ENCODE measurements at regions not wholly inside any gene's neighbourhood (a gene's known extent, or its start where the extent isn't known, plus 50 kb on each side); places are given as distances from the start of the nearest gene placed in this dataset.
"Not testable (repeated sequence)": the region's sequence is repeated elsewhere in the genome, so short reads cannot be mapped to it uniquely, and the experiment has no call there.

- not testable (repeated sequence) for H3K4me3 ChIP-seq (ENCODE audit: low read depth, low read length); DNase-seq; ATAC-seq (ENCODE audit: low read depth in 2 of 2); H3K4me1 Mint-ChIP-seq; H3K27ac ChIP-seq (ENCODE audit: insufficient read depth, low read length, poor library complexity, severe bottlenecking); H3K27me3 ChIP-seq (ENCODE audit: control insufficient read depth, insufficient read depth, low read length); H3K27me3 Mint-ChIP-seq; H3K27ac Mint-ChIP-seq; H3K36me3 ChIP-seq (ENCODE audit: control insufficient read depth, insufficient read depth, low read length); H3K4me1 ChIP-seq (ENCODE audit: control insufficient read depth, insufficient read depth, low read length, poor library complexity, severe bottlenecking); H3K4me3 Mint-ChIP-seq; H3K36me3 Mint-ChIP-seq; H3K9me3 Mint-ChIP-seq; H3K9me3 ChIP-seq (ENCODE audit: control insufficient read depth in 2 of 2, low read length in 2 of 2)
Observed at GRCh38 chr20:6270404-6270803, 147.6 kb upstream of the FERMT1 start.

- Histone ChIP-seq H3K27me3 (ENCODE audit: control insufficient read depth, insufficient read depth, low read length) (no peaks in the 10 kb centered on the region), H3K4me1 (ENCODE audit: control insufficient read depth, insufficient read depth, low read length, poor library complexity, severe bottlenecking) (no peaks in the 10 kb centered on the region), H3K27ac (ENCODE audit: insufficient read depth, low read length, poor library complexity, severe bottlenecking) (no peak overlapping the region), H3K9me3 (ENCODE audit: control insufficient read depth in 2 of 2, low read length in 2 of 2) (no peaks in the 10 kb centered on the region), H3K36me3 (ENCODE audit: control insufficient read depth, insufficient read depth, low read length) (no peaks in the 10 kb centered on the region), H3K4me3 (ENCODE audit: low read depth, low read length) (no peak overlapping the region)
- DNase-seq (no peak), ATAC-seq (ENCODE audit: low read depth in 2 of 2) (no peak)
- Mint-ChIP-seq H3K4me3 (no peak overlapping the region), H3K4me1 (no peaks in the 10 kb centered on the region), H3K36me3 (no peaks in the 10 kb centered on the region), H3K27ac (no peak overlapping the region), H3K27me3 (peaks cover 5% of the 10 kb centered on the region), H3K9me3 (peaks cover 0 to 1% (median 0%) of the 10 kb centered on the region in 7 donors)
Observed at GRCh38 chr20:6269168-6269873, 146.5 kb upstream of the FERMT1 start.

- no peak for ATAC-seq (ENCODE audit: low read depth in 2 of 2)
- Mint-ChIP-seq H3K4me3 (no peak overlapping the region), H3K9me3 (peaks cover 0 to 4% (median 0%) of the 10 kb centered on the region in 7 donors), H3K27me3 (no peaks in the 10 kb centered on the region), H3K36me3 (no peaks in the 10 kb centered on the region), H3K4me1 (no peaks in the 10 kb centered on the region), H3K27ac (no peak overlapping the region)
- H3K36me3 ChIP-seq (ENCODE audit: control insufficient read depth, insufficient read depth, low read length): no peaks in the 10 kb centered on the region
- H3K4me3 ChIP-seq (ENCODE audit: low read depth, low read length): no peak overlapping the region
- H3K4me1 ChIP-seq (ENCODE audit: control insufficient read depth, insufficient read depth, low read length, poor library complexity, severe bottlenecking): no peaks in the 10 kb centered on the region
- no peak for DNase-seq
- no peaks in the 10 kb centered on the region for H3K27me3 ChIP-seq (ENCODE audit: control insufficient read depth, insufficient read depth, low read length)
- H3K9me3 ChIP-seq (ENCODE audit: control insufficient read depth in 2 of 2, low read length in 2 of 2): no peaks in the 10 kb centered on the region
- H3K27ac ChIP-seq (ENCODE audit: insufficient read depth, low read length, poor library complexity, severe bottlenecking): no peak overlapping the region
Observed at GRCh38 chr20:6265204-6265904, 142.5 kb upstream of the FERMT1 start.

- H3K36me3 Mint-ChIP-seq: no peaks in the 10 kb centered on the region
- H3K4me1 ChIP-seq (ENCODE audit: control insufficient read depth, insufficient read depth, low read length, poor library complexity, severe bottlenecking): no peaks in the 10 kb centered on the region
- no peak overlapping the region for H3K27ac ChIP-seq (ENCODE audit: insufficient read depth, low read length, poor library complexity, severe bottlenecking)
- peaks cover 0 to 5% (median 0%) of the 10 kb centered on the region in 7 donors for H3K9me3 Mint-ChIP-seq
- H3K27me3 ChIP-seq (ENCODE audit: control insufficient read depth, insufficient read depth, low read length): no peaks in the 10 kb centered on the region
- no peak overlapping the region for H3K27ac Mint-ChIP-seq
- no peaks in the 10 kb centered on the region for H3K9me3 ChIP-seq (ENCODE audit: control insufficient read depth in 2 of 2, low read length in 2 of 2)
- no peak overlapping the region for H3K4me3 Mint-ChIP-seq
- H3K4me1 Mint-ChIP-seq: no peaks in the 10 kb centered on the region
- DNase-seq: no peak
- no peaks in the 10 kb centered on the region for H3K27me3 Mint-ChIP-seq
- H3K36me3 ChIP-seq (ENCODE audit: control insufficient read depth, insufficient read depth, low read length): no peaks in the 10 kb centered on the region
- no peak for ATAC-seq (ENCODE audit: low read depth in 2 of 2)
- no peak overlapping the region for H3K4me3 ChIP-seq (ENCODE audit: low read depth, low read length)
Observed at GRCh38 chr20:6253396-6253795, 130.6 kb upstream of the FERMT1 start.

DNA sequence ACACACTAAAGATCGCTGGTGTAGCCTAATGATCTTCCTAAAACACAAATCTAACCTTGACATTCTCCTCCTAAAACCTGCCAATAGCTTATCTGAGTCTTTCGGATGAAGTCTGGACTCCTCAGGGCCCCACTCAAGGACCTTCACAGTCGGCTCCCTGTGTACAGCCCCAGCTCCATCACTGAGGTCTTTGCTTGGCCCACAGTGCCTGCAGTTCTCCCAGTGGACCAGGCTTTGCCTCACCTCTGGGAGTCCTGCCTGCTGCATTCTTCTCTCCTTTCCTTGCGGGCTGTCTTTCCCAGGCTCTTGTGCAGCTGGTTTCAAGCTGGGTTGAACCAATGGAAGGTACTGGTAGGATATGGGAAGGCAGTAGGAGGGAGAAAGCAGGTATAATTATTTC, 122.6 kb upstream of the FERMT1 start:
- no peaks in the 10 kb centered on the region for H3K4me1 Mint-ChIP-seq
- H3K27me3 ChIP-seq (ENCODE audit: control insufficient read depth, insufficient read depth, low read length): no peaks in the 10 kb centered on the region
- H3K9me3 Mint-ChIP-seq: peaks cover 0 to 10% (median 2%) of the 10 kb centered on the region in 7 donors
- no peak overlapping the region for H3K27ac Mint-ChIP-seq
- no peak overlapping the region for H3K4me3 Mint-ChIP-seq
- H3K36me3 ChIP-seq (ENCODE audit: control insufficient read depth, insufficient read depth, low read length): no peaks in the 10 kb centered on the region
- no peaks in the 10 kb centered on the region for H3K4me1 ChIP-seq (ENCODE audit: control insufficient read depth, insufficient read depth, low read length, poor library complexity, severe bottlenecking)
- H3K27me3 Mint-ChIP-seq: no peaks in the 10 kb centered on the region
- H3K27ac ChIP-seq (ENCODE audit: insufficient read depth, low read length, poor library complexity, severe bottlenecking): no peak overlapping the region
- no peak for DNase-seq
- H3K4me3 ChIP-seq (ENCODE audit: low read depth, low read length): no peak overlapping the region
- no peak for ATAC-seq (ENCODE audit: low read depth in 2 of 2)
- H3K9me3 ChIP-seq (ENCODE audit: control insufficient read depth in 2 of 2, low read length in 2 of 2): no peaks in the 10 kb centered on the region
- H3K36me3 Mint-ChIP-seq: no peaks in the 10 kb centered on the region

DNA sequence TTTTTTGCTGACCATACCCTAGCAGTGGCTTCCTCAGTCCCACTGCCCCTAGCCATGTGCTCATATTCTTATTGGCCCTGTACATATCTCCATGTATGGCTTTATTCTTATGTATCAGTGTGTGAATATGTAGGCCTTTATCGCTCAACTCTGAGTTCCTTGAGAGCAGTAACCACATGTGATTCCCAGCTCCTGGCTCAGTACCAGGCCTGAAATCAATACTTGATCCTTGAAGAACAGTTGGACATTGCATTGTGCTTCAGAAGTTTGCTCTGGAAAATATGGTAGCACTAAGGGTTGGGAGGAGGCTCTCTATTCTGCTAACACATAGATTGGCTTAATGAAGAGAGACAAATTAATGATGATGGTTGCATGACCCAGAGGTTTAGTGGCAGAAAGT, 118.8 kb upstream of the FERMT1 start:
- H3K27me3 Mint-ChIP-seq: no peaks in the 10 kb centered on the region
- DNase-seq: no peak
- no peaks in the 10 kb centered on the region for H3K27me3 ChIP-seq (ENCODE audit: control insufficient read depth, insufficient read depth, low read length)
- no peaks in the 10 kb centered on the region for H3K4me1 Mint-ChIP-seq
- no peaks in the 10 kb centered on the region for H3K36me3 ChIP-seq (ENCODE audit: control insufficient read depth, insufficient read depth, low read length)
- H3K9me3 Mint-ChIP-seq: peaks cover 0 to 15% (median 2%) of the 10 kb centered on the region in 7 donors
- H3K9me3 ChIP-seq (ENCODE audit: control insufficient read depth in 2 of 2, low read length in 2 of 2): no peaks in the 10 kb centered on the region
- no peak overlapping the region for H3K4me3 Mint-ChIP-seq
- H3K4me3 ChIP-seq (ENCODE audit: low read depth, low read length): no peak overlapping the region
- H3K36me3 Mint-ChIP-seq: no peaks in the 10 kb centered on the region
- ATAC-seq (ENCODE audit: low read depth in 2 of 2): no peak
- no peak overlapping the region for H3K27ac Mint-ChIP-seq
- no peak overlapping the region for H3K27ac ChIP-seq (ENCODE audit: insufficient read depth, low read length, poor library complexity, severe bottlenecking)
- H3K4me1 ChIP-seq (ENCODE audit: control insufficient read depth, insufficient read depth, low read length, poor library complexity, severe bottlenecking): no peaks in the 10 kb centered on the region

DNA sequence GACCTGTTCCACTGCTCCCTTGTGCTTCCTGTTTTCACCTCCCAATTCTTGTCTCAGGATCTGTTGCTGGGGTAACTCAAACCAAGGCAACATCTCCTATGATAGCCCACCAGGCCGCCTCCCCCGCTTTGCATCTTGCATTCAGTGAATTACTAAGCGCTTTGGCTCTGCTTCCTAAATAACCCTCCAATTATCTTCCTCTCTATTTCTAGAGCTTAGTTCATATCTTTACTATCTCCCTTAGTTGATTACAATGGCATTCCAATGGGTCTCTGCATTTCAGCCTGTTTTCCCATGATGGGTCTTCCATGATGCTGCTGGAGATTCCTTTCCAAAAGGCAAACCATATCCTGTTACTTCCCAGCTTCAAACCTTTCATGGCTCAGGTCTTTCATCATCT, 117.2 kb upstream of the FERMT1 start:
- no peaks in the 10 kb centered on the region for H3K36me3 Mint-ChIP-seq

GRCh38 chr20:6238421-6238820, 115.6 kb upstream of the FERMT1 start:
- no peaks in the 10 kb centered on the region for H3K4me1 Mint-ChIP-seq
- no peaks in the 10 kb centered on the region for H3K36me3 ChIP-seq (ENCODE audit: control insufficient read depth, insufficient read depth, low read length)
- H3K27me3 ChIP-seq (ENCODE audit: control insufficient read depth, insufficient read depth, low read length): no peaks in the 10 kb centered on the region
- H3K27me3 Mint-ChIP-seq: no peaks in the 10 kb centered on the region
- ATAC-seq (ENCODE audit: low read depth in 2 of 2) (no peak), DNase-seq (no peak)
- no peaks in the 10 kb centered on the region for H3K36me3 Mint-ChIP-seq
- no peak overlapping the region for H3K27ac ChIP-seq (ENCODE audit: insufficient read depth, low read length, poor library complexity, severe bottlenecking)
- no peak overlapping the region for H3K27ac Mint-ChIP-seq
- no peak overlapping the region for H3K4me3 Mint-ChIP-seq
- no peaks in the 10 kb centered on the region for H3K9me3 ChIP-seq (ENCODE audit: control insufficient read depth in 2 of 2, low read length in 2 of 2)
- H3K4me3 ChIP-seq (ENCODE audit: low read depth, low read length): no peak overlapping the region
- peaks cover 0 to 21% (median 0%) of the 10 kb centered on the region in 7 donors for H3K9me3 Mint-ChIP-seq
- no peaks in the 10 kb centered on the region for H3K4me1 ChIP-seq (ENCODE audit: control insufficient read depth, insufficient read depth, low read length, poor library complexity, severe bottlenecking)

More for the DNA sequence above, 117.2 kb upstream of the FERMT1 start:
- no peaks in the 10 kb centered on the region for H3K9me3 ChIP-seq (ENCODE audit: control insufficient read depth in 2 of 2, low read length in 2 of 2)
- H3K4me3 ChIP-seq (ENCODE audit: low read depth, low read length): no peak overlapping the region
- peaks cover 0 to 19% (median 0%) of the 10 kb centered on the region in 7 donors for H3K9me3 Mint-ChIP-seq
- H3K4me1 Mint-ChIP-seq: no peaks in the 10 kb centered on the region
- no peaks in the 10 kb centered on the region for H3K4me1 ChIP-seq (ENCODE audit: control insufficient read depth, insufficient read depth, low read length, poor library complexity, severe bottlenecking)
- H3K36me3 ChIP-seq (ENCODE audit: control insufficient read depth, insufficient read depth, low read length): no peaks in the 10 kb centered on the region
- ATAC-seq (ENCODE audit: low read depth in 2 of 2) (no peak), DNase-seq (no peak)
- H3K27me3 ChIP-seq (ENCODE audit: control insufficient read depth, insufficient read depth, low read length): no peaks in the 10 kb centered on the region
- H3K27ac ChIP-seq (ENCODE audit: insufficient read depth, low read length, poor library complexity, severe bottlenecking): no peak overlapping the region
- no peak overlapping the region for H3K4me3 Mint-ChIP-seq
- H3K27me3 Mint-ChIP-seq: no peaks in the 10 kb centered on the region
- no peak overlapping the region for H3K27ac Mint-ChIP-seq
